H1 (cell line): ENCODE measurements at regions not wholly inside any gene's neighbourhood (a gene's known extent, or its start where the extent isn't known, plus 50 kb on each side); places are given as distances from the start of the nearest gene placed in this dataset.

Experiments used
- CTCF ChIA-PET: fragments of 300-600 bp; sonication (Branson Sonifier 250); formaldehyde crosslinking; loops from one replicate; lab custom pipeline; 2021; ENCODE audit not compliant: partially characterized antibody; lab: Charles Lee
- POLR2A ChIA-PET: fragments of 300-600 bp; sonication (Branson Sonifier 250); formaldehyde crosslinking; loops from one replicate; lab custom pipeline; 2021; ENCODE audit warnings: inconsistent platforms; ENCODE audit not compliant: partially characterized antibody; lab: Charles Lee
- DNase-seq, 2 experiments: peaks; one replicate each; pipeline versions ENCODE4 v3.0.0 to v3.0.0-alpha.2; 2010 to 2022; ENCODE audit warnings: low spot score in 2 of 2, low read depth in 1 of 2, mixed read lengths in 1 of 2
- FAIRE-seq: peaks from 2 replicates; lab custom pipeline; 2011; peaks lifted over from hg19 to GRCh38; lab: Jason Lieb, UNC
- H2AFZ ChIP-seq: 2 replicates; pipeline ENCODE4 v1.8.1; 2012; ENCODE audit warnings: low read length, inconsistent platforms
- H2AK5ac ChIP-seq: 2 replicates; pipeline ENCODE4 v1.6.1; 2013; ENCODE audit warnings: low read depth, low read length
- H2BK120ac ChIP-seq: replicated peaks from 2 replicates; pipeline ENCODE3; 2013; ENCODE audit warnings: low read depth, low read length, inconsistent platforms
- H2BK12ac ChIP-seq: 2 replicates; pipeline ENCODE4 v1.6.1; 2013; ENCODE audit warnings: low read depth, low read length
- H2BK15ac ChIP-seq: 2 replicates; pipeline ENCODE4 v1.6.1; 2013; ENCODE audit warnings: low read length
- H2BK20ac ChIP-seq: 2 replicates; pipeline ENCODE4 v1.6.1; 2013; ENCODE audit warnings: low read length
- H2BK5ac ChIP-seq: 2 replicates; pipeline ENCODE4 v1.6.1; 2013; ENCODE audit warnings: low read depth, low read length
- H3K14ac ChIP-seq: 2 replicates; pipeline ENCODE4 v1.6.1; 2013; ENCODE audit warnings: inconsistent platforms; ENCODE audit not compliant: insufficient read length
- H3K18ac ChIP-seq: 2 replicates; pipeline ENCODE4 v1.6.1; 2013; ENCODE audit warnings: low read length; ENCODE audit errors: extremely low read depth
- H3K23ac ChIP-seq: 2 replicates; pipeline ENCODE4 v1.6.1; 2013; ENCODE audit warnings: inconsistent platforms; ENCODE audit not compliant: insufficient read length
- H3K23me2 ChIP-seq: 2 replicates; pipeline ENCODE4 v1.6.1; 2013; ENCODE audit warnings: low read depth, low read length
- H3K27ac ChIP-seq: 2 replicates; pipeline ENCODE4 v1.6.1; 2011; ENCODE audit warnings: low read depth, low read length, inconsistent platforms
- H3K27me3 ChIP-seq, 4 experiments: replicated peaks in 1 of 4; 1 replicate in 1 of 4; 2 replicates in 3 of 4; pipeline versions ENCODE4 v1.6.1 to v1.8.1; 2011 to 2013; ENCODE audit warnings: low read length in 3 of 4, mild to moderate bottlenecking in 3 of 4, inconsistent platforms in 2 of 4, mixed read lengths in 2 of 4, moderate library complexity in 1 of 4; ENCODE audit not compliant: control insufficient read depth in 3 of 4, insufficient read depth in 3 of 4; ENCODE audit errors: extremely low read depth in 1 of 4
- H3K36me3 ChIP-seq, 4 experiments: 2 replicates each; pipeline versions ENCODE4 v1.6.1 to v1.8.1; 2011 to 2013; ENCODE audit warnings: mild to moderate bottlenecking in 4 of 4, low read length in 3 of 4, moderate library complexity in 2 of 4, control low read depth in 1 of 4, inconsistent platforms in 1 of 4; ENCODE audit not compliant: insufficient read depth in 4 of 4, control insufficient read depth in 2 of 4
- H3K4ac ChIP-seq: replicated peaks from 2 replicates; pipeline ENCODE3; 2013; ENCODE audit warnings: low read length, low read depth, mixed read lengths, inconsistent platforms; ENCODE audit not compliant: insufficient read length
- H3K4me1 ChIP-seq, 4 experiments: replicated peaks in 1 of 4; 1 replicate in 1 of 4; 2 replicates in 3 of 4; pipeline versions ENCODE4 v1.6.1 to v1.8.1; 2011 to 2013; ENCODE audit warnings: low read length in 3 of 4, inconsistent platforms in 2 of 4, mixed read lengths in 1 of 4; ENCODE audit not compliant: insufficient read depth in 4 of 4, control insufficient read depth in 3 of 4
- H3K4me2 ChIP-seq, 2 experiments: 2 replicates each; pipeline versions ENCODE4 v1.6.1 to v1.8.1; 2011 to 2013; ENCODE audit warnings: low read depth in 2 of 2, low read length in 2 of 2, control low read depth in 1 of 2, inconsistent platforms in 1 of 2, mild to moderate bottlenecking in 1 of 2; ENCODE audit not compliant: insufficient read depth in 1 of 2
- H3K4me3 ChIP-seq, 4 experiments: fragments of 200-600, 300-600 bp in 1 of 4; sonication (generic), shearing (Covaris generic), sonication (Bioruptor Twin) in 1 of 4; 2 replicates each; pipeline versions ENCODE4 v1.5.1 to v1.8.1; 2011 to 2016; ENCODE audit warnings: low read length in 4 of 4, low read depth in 3 of 4, control low read depth in 2 of 4, inconsistent platforms in 2 of 4, mild to moderate bottlenecking in 2 of 4, mixed read lengths in 1 of 4, moderate library complexity in 1 of 4; ENCODE audit not compliant: insufficient read depth in 2 of 4; ENCODE audit errors: extremely low read depth in 1 of 4
- H3K56ac ChIP-seq: replicated peaks from 2 replicates; pipeline ENCODE3; 2013; ENCODE audit warnings: low read depth, mild to moderate bottlenecking, mixed read lengths, low read length, inconsistent platforms; ENCODE audit not compliant: insufficient read length
- H3K79me1 ChIP-seq: 2 replicates; pipeline ENCODE4 v1.6.1; 2013; ENCODE audit warnings: low read depth, low read length, control low read depth
- H3K79me2 ChIP-seq, 2 experiments: 2 replicates each; pipeline versions ENCODE4 v1.6.1 to v1.8.1; 2012 to 2013; ENCODE audit warnings: low read length in 2 of 2, mild to moderate bottlenecking in 2 of 2, inconsistent platforms in 1 of 2; ENCODE audit not compliant: insufficient read depth in 2 of 2, control insufficient read depth in 1 of 2
- H3K9ac ChIP-seq, 4 experiments: replicated peaks in 1 of 4; 1 replicate in 1 of 4; 2 replicates in 3 of 4; pipeline versions ENCODE4 v1.6.1 to v1.8.1; 2011 to 2013; ENCODE audit warnings: low read depth in 3 of 4, low read length in 3 of 4, control low read depth in 2 of 4, mild to moderate bottlenecking in 2 of 4, moderate library complexity in 2 of 4, inconsistent platforms in 1 of 4; ENCODE audit errors: extremely low read depth in 1 of 4
- H3K9me3 ChIP-seq, 2 experiments: 2 replicates each; pipeline versions ENCODE4 v1.6.1 to v1.8.1; 2012 to 2013; ENCODE audit warnings: mild to moderate bottlenecking in 2 of 2, moderate library complexity in 2 of 2, control low read depth in 1 of 2, inconsistent platforms in 1 of 2, low read depth in 1 of 2, low read length in 1 of 2, mixed read lengths in 1 of 2; ENCODE audit not compliant: insufficient read depth in 2 of 2
- H4K20me1 ChIP-seq, 2 experiments: replicated peaks in 1 of 2; 2 replicates each; pipeline versions ENCODE3 to v1.8.1; 2011 to 2013; ENCODE audit warnings: inconsistent platforms in 2 of 2, low read length in 2 of 2, mild to moderate bottlenecking in 1 of 2; ENCODE audit not compliant: insufficient read depth in 2 of 2, control insufficient read depth in 1 of 2
- H4K5ac ChIP-seq: 2 replicates; pipeline ENCODE4 v1.6.1; 2013; ENCODE audit warnings: low read length, low read depth, mixed read lengths, inconsistent platforms; ENCODE audit not compliant: insufficient read length
- H4K8ac ChIP-seq: 2 replicates; pipeline ENCODE4 v1.8.0; 2013; ENCODE audit warnings: mild to moderate bottlenecking, moderate library complexity, low read length, inconsistent platforms; ENCODE audit not compliant: insufficient read depth; ENCODE audit errors: extremely low read depth
- H4K91ac ChIP-seq: replicated peaks from 2 replicates; pipeline ENCODE3; 2013; ENCODE audit warnings: low read length, mixed read lengths, inconsistent platforms; ENCODE audit not compliant: insufficient read length
- GABPA ChIP-seq: IDR thresholded peaks from 2 replicates; pipeline ENCODE4 v1.6.1; 2011; ENCODE audit warnings: mild to moderate bottlenecking, low read length, moderate library complexity, borderline replicate concordance; ENCODE audit not compliant: insufficient read depth
- GTF2F1 ChIP-seq: IDR thresholded peaks from 2 replicates; pipeline ENCODE4 v1.6.1; 2012; ENCODE audit warnings: low read depth, low read length, improper control_type of control experiment, borderline replicate concordance
- KDM5A ChIP-seq: fragments of 200-600 bp; IDR thresholded peaks from 2 replicates; pipeline ENCODE4 v1.7.1; 2012; ENCODE audit warnings: mild to moderate bottlenecking, low read length, inconsistent platforms, mixed read lengths
- POLR2A ChIP-seq, 2 experiments: IDR thresholded peaks; 1 replicate in 1 of 2; 2 replicates in 1 of 2; pipeline ENCODE4 v1.6.1; 2011; ENCODE audit warnings: low read depth in 2 of 2, low read length in 2 of 2, mild to moderate bottlenecking in 2 of 2; ENCODE audit errors: control extremely low read depth in 1 of 2

GRCh38 chr5:143930561-143930960 is 118.6 kb downstream of the HMHB1 start:
- Histone ChIP-seq H3K27me3 (no peaks in the 10 kb centered on the region), H3K23ac (no peak overlapping the region), H2BK20ac (no peak overlapping the region), H4K20me1 (no peaks in the 10 kb centered on the region), H3K36me3 (no peaks in the 10 kb centered on the region), H4K8ac (no peak overlapping the region), H3K79me1 (no peaks in the 10 kb centered on the region), H3K4me2 (no peak overlapping the region), H2BK15ac (no peak overlapping the region), H3K4me1 (peaks cover 0 to 4% (median 1%) of the 10 kb centered on the region in 4 experiments; a peak in 3 of 7 replicates), H4K91ac (no peak overlapping the region), H2AFZ (no peak overlapping the region), H3K18ac (no peak overlapping the region), H3K56ac (no peak overlapping the region), H2AK5ac (no peak overlapping the region), H3K9me3 (no peaks in the 10 kb centered on the region), H3K14ac (no peak overlapping the region), H3K79me2 (no peaks in the 10 kb centered on the region), H2BK5ac (no peak overlapping the region), H3K4me3 (no peak overlapping the region), H3K4ac (no peak overlapping the region), H3K9ac (no peak overlapping the region), H3K27ac (no peak overlapping the region), H2BK120ac (no peak overlapping the region), H3K23me2 (no peaks in the 10 kb centered on the region), H4K5ac (no peak overlapping the region), H2BK12ac (peak overlapping the region; percentile 53)
- CTCF ChIA-PET: interaction anchor here (1.4 kb wide), 1 partner anchor 212 kb away, joined by 4 read pairs; no protein-coding TSS in a partner anchor
- TF ChIP-seq GABPA: no peak
- TF ChIP-seq KDM5A: no peak
- TF ChIP-seq POLR2A (IDR thresholded peaks at IDR 0.05; ENCODE audit: control extremely low read depth in 1 of 2, low read depth in 2 of 2, low read length in 2 of 2): no peak
- TF ChIP-seq GTF2F1: no peak
- DNase-seq (no peak), FAIRE-seq (no peak)
- POLR2A ChIA-PET: no interaction called here
